Memory B cell (primary cell): ENCODE measurements at regions not wholly inside any gene's neighbourhood (a gene's known extent, or its start where the extent isn't known, plus 50 kb on each side); places are given as distances from the start of the nearest gene placed in this dataset.
"Not testable (repeated sequence)": the region's sequence is repeated elsewhere in the genome, so short reads cannot be mapped to it uniquely, and the experiment has no call there.

Source experiments
- ATAC-seq: fragments of 150-1000 bp; cut with Tn5 transposase; 2 replicates; pipeline ENCODE4 v1.10.0; 2021; ENCODE audit warnings: low read depth, mild to moderate bottlenecking, moderate library complexity
- DNase-seq, 2 donors: peaks; one replicate each; pipeline ENCODE4 v3.0.0; 2022; ENCODE audit warnings: low spot score in 2 of 2
- H3K27ac Mint-ChIP-seq: one replicate; pipeline ENCODE4 v1.8.0; 2022; ENCODE audit warnings: mild to moderate bottlenecking, moderate library complexity, mixed read lengths
- H3K27me3 Mint-ChIP-seq: one replicate; pipeline ENCODE4 v1.8.0; 2022; ENCODE audit warnings: mixed read lengths
- H3K36me3 Mint-ChIP-seq: one replicate; pipeline ENCODE4 v1.8.0; 2022; ENCODE audit warnings: mild to moderate bottlenecking, mixed read lengths
- H3K4me1 Mint-ChIP-seq: one replicate; pipeline ENCODE4 v1.8.0; 2022; ENCODE audit warnings: mixed read lengths
- H3K4me3 Mint-ChIP-seq: one replicate; pipeline ENCODE4 v1.8.0; 2022; ENCODE audit warnings: mild to moderate bottlenecking, moderate library complexity, mixed read lengths
- H3K9me3 Mint-ChIP-seq: one replicate; pipeline ENCODE4 v1.8.0; 2022; ENCODE audit warnings: mixed read lengths

DNA sequence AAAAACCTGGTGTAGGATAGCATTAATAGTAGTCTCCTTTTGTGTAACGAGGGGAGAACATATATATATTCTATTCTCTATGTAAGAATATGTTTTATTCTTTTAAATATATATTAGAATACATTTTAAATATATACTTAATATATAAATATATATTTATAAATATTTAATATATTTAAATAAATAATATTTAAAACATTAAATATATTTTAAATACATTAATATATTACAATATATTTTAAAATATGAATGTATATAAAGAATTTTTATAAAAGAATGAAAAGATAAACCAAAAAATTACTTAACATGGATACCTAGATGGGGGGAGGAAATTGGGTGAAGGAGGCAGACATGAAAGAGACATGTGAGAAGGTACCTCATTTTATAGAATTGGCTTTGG is 53.0 kb upstream of the ZNF831 start:
- Mint-ChIP-seq H3K9me3 (peaks cover 2% of the 10 kb centered on the region), H3K4me1 (no peaks in the 10 kb centered on the region), H3K27me3 (peaks cover 5% of the 10 kb centered on the region), H3K4me3 (no peak overlapping the region), H3K27ac (no peak overlapping the region), H3K36me3 (peaks cover 3% of the 10 kb centered on the region)
- ATAC-seq (no peak), DNase-seq (no peak)

DNA sequence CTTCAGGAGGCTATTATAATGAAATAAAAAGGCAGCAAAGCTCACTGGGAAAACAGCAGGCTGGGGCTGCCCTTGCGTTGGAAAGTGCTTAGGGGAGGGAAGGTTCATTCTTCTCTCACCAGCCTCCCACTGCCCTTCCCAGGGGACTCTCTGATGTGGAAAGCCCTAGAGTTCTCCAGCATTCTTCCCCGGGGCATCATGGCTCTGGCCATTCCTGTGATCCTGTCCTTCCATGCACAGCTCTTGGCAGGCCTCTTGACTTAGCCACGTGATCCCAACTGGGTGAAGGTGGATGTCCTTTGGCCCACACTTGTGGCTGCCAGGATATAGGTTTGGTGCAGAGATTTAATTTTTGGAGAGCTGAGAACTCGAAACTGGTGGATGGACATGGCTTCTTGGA is 58.0 kb upstream of the ZNF831 start:
- DNase-seq (no peak), ATAC-seq (no peak)
- Mint-ChIP-seq H3K36me3 (peaks cover 1% of the 10 kb centered on the region), H3K27me3 (peaks cover 8% of the 10 kb centered on the region), H3K9me3 (no peaks in the 10 kb centered on the region), H3K4me3 (no peak overlapping the region), H3K27ac (peak overlapping the region; percentile 36), H3K4me1 (peaks cover 10% of the 10 kb centered on the region)

DNA sequence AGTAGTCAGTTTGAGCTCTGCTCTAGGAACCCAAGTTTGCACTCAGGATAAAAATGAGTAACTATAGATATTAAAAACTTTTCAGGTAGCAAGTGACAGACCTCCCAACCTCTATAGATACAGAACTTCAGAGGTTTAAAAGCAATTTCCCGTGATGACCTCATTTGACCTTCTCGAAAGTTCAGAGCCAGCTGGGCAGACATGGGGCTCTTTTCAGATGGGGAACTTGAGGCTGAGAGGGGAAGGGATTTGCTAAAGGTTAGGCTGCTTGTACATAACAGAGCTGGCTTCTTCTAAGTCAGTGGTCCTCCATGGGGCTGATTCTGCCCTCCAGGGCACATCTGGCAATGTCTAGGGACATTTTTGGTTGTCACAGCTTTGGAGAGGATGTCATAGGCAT is 58.8 kb upstream of the ZNF831 start:
- peaks cover 10% of the 10 kb centered on the region for H3K4me1 Mint-ChIP-seq
- no peak for DNase-seq
- H3K4me3 Mint-ChIP-seq = no peak overlapping the region
- peaks cover 9% of the 10 kb centered on the region for H3K27me3 Mint-ChIP-seq
- H3K27ac Mint-ChIP-seq = no peak overlapping the region
- H3K9me3 Mint-ChIP-seq = no peaks in the 10 kb centered on the region
- ATAC-seq = no peak
- H3K36me3 Mint-ChIP-seq = peaks cover 1% of the 10 kb centered on the region

DNA sequence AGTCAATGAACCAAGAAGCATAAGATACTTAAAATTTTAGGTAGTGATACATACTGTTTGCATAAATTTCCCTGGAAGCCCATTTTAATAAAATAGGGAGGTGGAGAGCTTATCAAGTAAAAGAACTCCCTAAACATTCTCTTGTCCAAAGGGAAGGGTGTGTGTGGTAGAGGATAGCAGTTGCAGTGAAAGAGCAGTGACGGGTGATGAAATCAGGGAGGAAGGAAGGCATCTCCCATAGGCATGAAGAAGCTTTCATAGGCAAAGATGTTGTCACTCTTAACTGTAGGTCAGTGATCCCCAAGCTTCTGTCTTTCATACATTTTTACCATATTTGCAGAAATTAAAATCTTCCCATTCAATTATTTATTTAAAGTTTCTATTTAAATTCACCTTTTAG is 60.0 kb upstream of the ZNF831 start:
- ATAC-seq (no peak), DNase-seq (no peak)
- no peaks in the 10 kb centered on the region for H3K9me3 Mint-ChIP-seq
- no peak overlapping the region for H3K4me3 Mint-ChIP-seq
- H3K36me3 Mint-ChIP-seq = peaks cover 1% of the 10 kb centered on the region
- H3K4me1 Mint-ChIP-seq = peaks cover 10% of the 10 kb centered on the region
- no peak overlapping the region for H3K27ac Mint-ChIP-seq
- H3K27me3 Mint-ChIP-seq = peaks cover 9% of the 10 kb centered on the region

DNA sequence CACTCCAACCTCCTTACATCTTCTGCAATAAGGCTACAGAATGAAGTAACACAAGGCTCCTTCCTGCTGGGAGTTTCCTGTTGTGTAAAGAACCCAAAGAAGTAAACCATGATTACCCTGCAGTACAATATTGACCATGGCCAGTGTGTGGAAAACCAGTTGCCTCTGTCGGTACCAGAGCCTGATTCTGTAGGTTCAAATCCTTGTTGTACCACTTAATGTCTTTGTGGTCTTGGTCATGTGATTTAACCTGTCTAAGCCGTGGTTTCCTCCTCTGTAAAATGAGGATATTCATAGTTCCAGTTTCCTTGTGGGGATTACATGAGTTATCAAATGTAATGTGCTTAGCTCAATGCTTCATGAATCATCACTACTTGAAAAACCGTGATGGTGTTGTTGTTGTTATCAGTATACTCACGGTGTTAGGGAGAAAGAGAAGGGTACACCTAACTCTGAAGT is 60.3 kb upstream of the PRELID3B start:
- ATAC-seq = no peak

DNA sequence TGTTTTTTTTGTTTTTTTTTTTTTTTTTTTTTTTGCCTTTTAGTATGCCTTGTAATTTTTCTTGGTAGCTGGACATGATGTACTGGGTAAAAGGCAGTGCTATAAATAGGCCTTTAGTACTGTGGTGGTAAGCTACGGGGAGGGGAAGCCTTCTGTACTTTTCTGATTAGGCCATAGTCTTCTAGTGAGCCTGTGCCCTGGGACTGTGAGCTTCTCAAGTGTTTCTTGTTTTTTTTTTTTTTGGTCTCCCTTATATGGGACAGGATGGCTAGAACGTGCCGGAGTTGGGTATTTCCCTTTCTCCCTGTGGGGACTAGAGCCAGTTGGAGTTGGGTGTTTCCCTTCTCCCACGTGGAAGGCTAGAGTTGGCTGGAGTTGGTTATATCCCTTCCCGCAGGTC is 59.4 kb upstream of the PRELID3B start:
- H3K4me1 Mint-ChIP-seq = peaks cover 10% of the 10 kb centered on the region
- peaks cover 7% of the 10 kb centered on the region for H3K27me3 Mint-ChIP-seq
- no peak overlapping the region for H3K4me3 Mint-ChIP-seq
- no peak overlapping the region for H3K27ac Mint-ChIP-seq
- no peak for ATAC-seq
- no peak for DNase-seq
- H3K9me3 Mint-ChIP-seq = no peaks in the 10 kb centered on the region
- H3K36me3 Mint-ChIP-seq = peaks cover 1% of the 10 kb centered on the region

More for the DNA sequence above, 60.3 kb upstream of the PRELID3B start:
- H3K4me1 Mint-ChIP-seq = peaks cover 10% of the 10 kb centered on the region
- peaks cover 1% of the 10 kb centered on the region for H3K36me3 Mint-ChIP-seq
- no peak for DNase-seq
- no peak overlapping the region for H3K4me3 Mint-ChIP-seq
- no peaks in the 10 kb centered on the region for H3K9me3 Mint-ChIP-seq
- no peak overlapping the region for H3K27ac Mint-ChIP-seq
- H3K27me3 Mint-ChIP-seq = peaks cover 7% of the 10 kb centered on the region

DNA sequence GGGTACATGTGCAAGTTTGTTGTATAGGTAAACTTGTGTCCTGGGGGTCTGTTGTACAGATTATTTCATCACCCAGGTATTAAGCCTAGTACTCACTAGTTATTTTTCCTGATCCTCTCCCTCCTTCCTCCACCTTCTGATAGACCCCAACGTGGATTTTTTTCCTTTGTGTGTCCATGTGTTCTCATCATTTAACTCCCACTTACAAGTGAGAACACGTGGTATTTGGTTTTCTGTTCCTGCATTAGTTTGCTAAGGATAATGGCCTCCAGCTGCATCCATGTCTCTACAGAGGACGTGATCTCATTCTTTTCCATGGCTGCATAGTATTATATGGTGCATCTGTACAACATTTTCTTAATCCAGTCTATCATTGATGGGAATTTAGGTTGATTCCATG is 57.3 kb upstream of the PRELID3B start:
- H3K4me1 Mint-ChIP-seq = peaks cover 13% of the 10 kb centered on the region
- not testable (repeated sequence) for H3K27ac Mint-ChIP-seq, H3K4me3 Mint-ChIP-seq, DNase-seq, H3K27me3 Mint-ChIP-seq, ATAC-seq, H3K36me3 Mint-ChIP-seq, H3K9me3 Mint-ChIP-seq

DNA sequence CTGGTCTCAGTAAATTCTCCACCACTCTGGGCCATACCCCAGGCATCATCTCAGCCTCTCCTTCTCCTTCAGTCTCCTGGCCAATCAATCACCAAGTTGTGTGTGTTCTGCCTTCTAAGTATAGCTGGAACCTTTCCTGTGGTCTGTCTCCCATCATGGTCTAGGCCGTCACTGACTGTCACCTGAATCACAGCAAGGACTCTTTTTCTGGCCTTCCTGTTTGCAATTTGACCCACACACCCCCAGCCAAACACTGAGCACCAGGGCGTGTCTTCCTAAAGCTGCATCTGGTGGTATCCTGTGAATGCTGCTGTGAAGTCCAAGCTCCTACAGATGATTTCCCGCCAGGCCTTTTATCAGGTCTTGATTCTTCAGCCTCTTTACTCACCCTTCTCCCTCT is 52.6 kb upstream of the PRELID3B start:
- H3K27me3 Mint-ChIP-seq = peaks cover 2% of the 10 kb centered on the region
- no peak for DNase-seq
- H3K4me3 Mint-ChIP-seq = no peak overlapping the region
- ATAC-seq = no peak
- H3K36me3 Mint-ChIP-seq = no peaks in the 10 kb centered on the region
- no peak overlapping the region for H3K27ac Mint-ChIP-seq
- H3K9me3 Mint-ChIP-seq = no peaks in the 10 kb centered on the region
- peaks cover 3% of the 10 kb centered on the region for H3K4me1 Mint-ChIP-seq

DNA sequence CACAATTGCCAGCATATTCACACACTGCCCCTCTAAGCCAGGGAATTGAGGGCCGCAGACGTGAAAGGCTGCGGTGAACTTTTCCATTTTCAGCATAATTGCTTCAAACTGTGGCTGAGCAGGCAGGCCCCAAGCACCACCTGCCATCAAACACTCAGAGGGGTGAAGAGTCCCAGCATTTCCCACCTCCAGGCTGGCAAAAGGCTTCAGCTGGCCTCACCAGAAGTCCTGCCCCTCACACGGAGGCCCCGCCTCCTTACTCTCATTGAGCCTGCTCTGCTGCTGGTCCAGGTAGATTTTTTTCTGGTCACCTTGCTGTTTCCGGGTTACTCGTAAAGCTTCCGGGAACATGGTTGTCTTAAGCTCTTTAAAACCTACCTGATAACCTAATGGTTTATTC is 52.0 kb upstream of the PRELID3B start:
- Mint-ChIP-seq H3K4me1 (peaks cover 3% of the 10 kb centered on the region), H3K27ac (no peak overlapping the region), H3K36me3 (no peaks in the 10 kb centered on the region), H3K27me3 (no peaks in the 10 kb centered on the region), H3K4me3 (no peak overlapping the region), H3K9me3 (no peaks in the 10 kb centered on the region)
- ATAC-seq (no peak), DNase-seq (no peak)
